ENCODE measurements at regions not wholly inside any gene's neighbourhood (a gene's known extent, or its start where the extent isn't known, plus 50 kb on each side); places are given as distances from the start of the nearest gene placed in this dataset.
"Not testable (repeated sequence)": the region's sequence is repeated elsewhere in the genome, so short reads cannot be mapped to it uniquely, and the experiment has no call there.

DNA sequence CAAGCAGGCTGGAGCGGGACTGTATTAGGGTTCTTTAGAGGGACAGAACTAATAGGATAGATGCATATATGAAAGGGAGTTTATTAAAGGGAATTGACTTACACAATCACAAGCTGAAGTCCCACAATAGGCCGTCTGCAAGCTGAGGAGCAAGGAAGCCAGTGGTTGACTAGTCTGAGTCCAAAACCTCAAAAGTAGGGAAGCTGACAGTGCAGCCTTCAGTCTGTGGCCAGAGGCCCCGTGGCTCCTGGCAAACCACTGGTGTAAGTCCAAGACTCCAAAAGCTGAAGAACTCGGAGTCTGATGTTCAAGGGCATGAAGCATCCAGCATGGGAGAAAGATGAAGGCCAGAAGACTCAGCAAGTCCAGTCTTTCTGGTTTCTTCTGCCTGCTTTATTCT, 281.8 kb downstream of the QKI start:
- TF ChIP-seq, protein P1, sequence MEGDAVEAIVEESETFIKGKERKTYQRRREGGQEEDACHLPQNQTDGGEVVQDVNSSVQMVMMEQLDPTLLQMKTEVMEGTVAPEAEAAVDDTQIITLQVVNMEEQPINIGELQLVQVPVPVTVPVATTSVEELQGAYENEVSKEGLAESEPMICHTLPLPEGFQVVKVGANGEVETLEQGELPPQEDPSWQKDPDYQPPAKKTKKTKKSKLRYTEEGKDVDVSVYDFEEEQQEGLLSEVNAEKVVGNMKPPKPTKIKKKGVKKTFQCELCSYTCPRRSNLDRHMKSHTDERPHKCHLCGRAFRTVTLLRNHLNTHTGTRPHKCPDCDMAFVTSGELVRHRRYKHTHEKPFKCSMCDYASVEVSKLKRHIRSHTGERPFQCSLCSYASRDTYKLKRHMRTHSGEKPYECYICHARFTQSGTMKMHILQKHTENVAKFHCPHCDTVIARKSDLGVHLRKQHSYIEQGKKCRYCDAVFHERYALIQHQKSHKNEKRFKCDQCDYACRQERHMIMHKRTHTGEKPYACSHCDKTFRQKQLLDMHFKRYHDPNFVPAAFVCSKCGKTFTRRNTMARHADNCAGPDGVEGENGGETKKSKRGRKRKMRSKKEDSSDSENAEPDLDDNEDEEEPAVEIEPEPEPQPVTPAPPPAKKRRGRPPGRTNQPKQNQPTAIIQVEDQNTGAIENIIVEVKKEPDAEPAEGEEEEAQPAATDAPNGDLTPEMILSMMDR (IDR thresholded peaks at IDR 0.05) = not testable (repeated sequence)
- not testable (repeated sequence) for TF ChIP-seq POLR2A (IDR thresholded peaks at IDR 0.05)

Data from tibial nerve (tissue), 3 donors.